PC-9 (cell line): ENCODE measurements at regions not wholly inside any gene's neighbourhood (a gene's known extent, or its start where the extent isn't known, plus 50 kb on each side); places are given as distances from the start of the nearest gene placed in this dataset.

Experiments used
- EZH2 ChIP-seq: fragments of 200-600 bp; sonication (generic); IDR thresholded peaks from 2 replicates; pipeline ENCODE4 v1.8.0; 2017; ENCODE audit warnings: antibody characterized with exemption, low read depth
- TF ChIP-seq, protein P1 (sequence below): fragments of 200-600 bp; sonication (generic); conservative IDR thresholded peaks from 2 replicates; pipeline ENCODE4 v1.6.1; 2017; ENCODE audit warnings: mixed run types, antibody characterized with exemption, mild to moderate bottlenecking, moderate library complexity

GRCh38 chr14:42028607-42029006 is 421.9 kb downstream of the LRFN5 start:
- TF ChIP-seq, protein P1, sequence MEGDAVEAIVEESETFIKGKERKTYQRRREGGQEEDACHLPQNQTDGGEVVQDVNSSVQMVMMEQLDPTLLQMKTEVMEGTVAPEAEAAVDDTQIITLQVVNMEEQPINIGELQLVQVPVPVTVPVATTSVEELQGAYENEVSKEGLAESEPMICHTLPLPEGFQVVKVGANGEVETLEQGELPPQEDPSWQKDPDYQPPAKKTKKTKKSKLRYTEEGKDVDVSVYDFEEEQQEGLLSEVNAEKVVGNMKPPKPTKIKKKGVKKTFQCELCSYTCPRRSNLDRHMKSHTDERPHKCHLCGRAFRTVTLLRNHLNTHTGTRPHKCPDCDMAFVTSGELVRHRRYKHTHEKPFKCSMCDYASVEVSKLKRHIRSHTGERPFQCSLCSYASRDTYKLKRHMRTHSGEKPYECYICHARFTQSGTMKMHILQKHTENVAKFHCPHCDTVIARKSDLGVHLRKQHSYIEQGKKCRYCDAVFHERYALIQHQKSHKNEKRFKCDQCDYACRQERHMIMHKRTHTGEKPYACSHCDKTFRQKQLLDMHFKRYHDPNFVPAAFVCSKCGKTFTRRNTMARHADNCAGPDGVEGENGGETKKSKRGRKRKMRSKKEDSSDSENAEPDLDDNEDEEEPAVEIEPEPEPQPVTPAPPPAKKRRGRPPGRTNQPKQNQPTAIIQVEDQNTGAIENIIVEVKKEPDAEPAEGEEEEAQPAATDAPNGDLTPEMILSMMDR = no peak
- TF ChIP-seq EZH2 = no peak
